T-helper 2 cell treated with Interferon-gamma antibody and Interleukin-4, amounts not matched to agents 100 ng/mL and 5 ng/mL, for 36 hours (primary cell): ENCODE measurements at regions not wholly inside any gene's neighbourhood (a gene's known extent, or its start where the extent isn't known, plus 50 kb on each side); places are given as distances from the start of the nearest gene placed in this dataset.
"Not testable (repeated sequence)": the region's sequence is repeated elsewhere in the genome, so short reads cannot be mapped to it uniquely, and the experiment has no call there.

Source experiments
- intact Hi-C: fragments of 100-400 bp; cut with micrococcal nuclease; formaldehyde crosslinking; loops from one replicate; pipeline ENCODE4 v1.15.1; 2023

DNA sequence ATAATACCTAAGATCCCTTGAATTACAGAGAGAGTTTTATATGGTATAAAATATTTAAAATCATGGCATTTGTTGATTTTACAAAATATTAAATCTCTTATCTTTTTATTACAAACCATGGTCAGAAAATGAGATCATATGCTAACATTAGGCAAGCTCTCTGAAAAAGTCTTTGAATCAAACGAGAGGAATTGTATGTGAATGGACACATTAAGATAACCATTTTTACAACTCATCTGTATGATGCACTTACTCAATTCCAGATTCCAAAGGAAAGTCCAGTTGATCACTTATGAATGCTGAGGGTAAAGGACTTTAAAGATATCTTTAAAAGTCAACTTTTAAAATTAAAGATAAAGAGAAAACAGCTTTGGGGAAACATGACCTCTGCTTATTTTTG is 83.5 kb upstream of the LUZP2 start:
- intact Hi-C loops: no loop called here

DNA sequence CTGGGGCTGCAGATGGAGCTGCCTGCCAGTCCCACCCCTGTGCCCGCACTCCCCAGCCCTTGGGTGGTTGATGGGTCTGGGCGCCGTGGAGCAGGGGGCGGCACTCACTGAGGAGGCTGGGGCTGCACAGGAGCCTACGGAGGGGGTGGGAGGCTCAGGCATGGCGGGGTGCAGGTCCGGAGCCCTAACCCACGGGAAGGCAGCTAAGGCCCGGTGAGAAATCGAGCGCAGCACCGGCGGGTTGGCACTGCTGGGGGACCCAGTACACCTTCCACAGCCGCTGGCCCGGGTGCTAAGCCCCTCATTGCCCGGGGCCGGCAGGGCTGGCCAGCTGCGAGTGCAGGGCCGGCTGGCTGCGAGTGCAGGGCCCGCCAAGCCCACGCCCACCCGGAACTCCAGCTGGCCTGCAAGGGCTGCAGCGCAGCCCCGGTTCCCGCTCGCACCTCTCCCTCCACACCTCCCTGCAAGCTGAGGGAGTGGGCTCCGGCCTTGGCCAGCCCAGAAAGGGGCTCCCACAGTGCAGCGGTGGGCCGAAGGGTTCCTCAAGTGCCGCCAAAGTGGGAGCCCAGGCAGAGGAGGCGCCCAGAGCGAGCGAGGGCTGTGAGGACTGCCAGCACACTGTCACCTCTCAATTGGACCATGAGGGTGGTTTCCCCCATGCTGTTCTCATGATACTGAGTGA is 80.8 kb upstream of the LUZP2 start:
- intact Hi-C loops: not testable (repeated sequence)

DNA sequence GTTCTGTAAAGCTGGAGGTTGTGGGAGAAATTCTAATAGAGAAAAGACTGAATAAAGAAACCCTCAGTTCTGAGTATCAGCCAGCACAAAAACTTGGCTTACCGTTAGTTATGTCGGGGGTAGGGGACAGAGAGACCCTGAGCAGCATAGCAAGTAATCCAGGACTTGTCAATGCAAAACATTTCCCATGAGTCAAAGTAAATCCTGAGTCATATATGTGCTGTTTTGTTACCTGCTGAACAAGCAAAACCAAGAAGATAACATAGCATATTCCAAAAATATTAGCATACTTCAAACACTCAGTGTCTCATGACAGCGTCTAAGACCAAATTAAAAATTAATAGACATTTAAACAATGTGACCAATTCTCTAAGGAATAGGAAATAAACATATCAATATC is 75.1 kb upstream of the LUZP2 start:
- intact Hi-C loops: no loop called here

DNA sequence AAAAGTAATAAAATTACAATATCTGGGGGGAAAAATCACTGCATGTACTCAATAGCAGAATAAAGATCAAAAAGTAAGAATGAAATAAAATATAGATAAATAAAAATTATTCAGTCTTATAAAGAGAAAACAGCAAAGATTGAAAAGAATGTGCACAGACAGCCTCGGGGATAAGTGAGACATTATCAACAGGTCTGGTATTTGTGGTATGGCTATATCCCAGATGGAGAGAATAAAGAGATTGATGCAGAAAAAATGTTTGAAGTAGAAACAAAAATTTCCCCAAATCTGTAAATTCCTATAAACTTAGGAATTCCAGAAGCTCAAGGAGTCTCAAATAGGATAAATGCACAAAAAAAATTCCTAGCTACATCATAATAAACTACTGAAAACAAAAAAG is 74.5 kb upstream of the LUZP2 start:
- intact Hi-C loops: no loop called here

DNA sequence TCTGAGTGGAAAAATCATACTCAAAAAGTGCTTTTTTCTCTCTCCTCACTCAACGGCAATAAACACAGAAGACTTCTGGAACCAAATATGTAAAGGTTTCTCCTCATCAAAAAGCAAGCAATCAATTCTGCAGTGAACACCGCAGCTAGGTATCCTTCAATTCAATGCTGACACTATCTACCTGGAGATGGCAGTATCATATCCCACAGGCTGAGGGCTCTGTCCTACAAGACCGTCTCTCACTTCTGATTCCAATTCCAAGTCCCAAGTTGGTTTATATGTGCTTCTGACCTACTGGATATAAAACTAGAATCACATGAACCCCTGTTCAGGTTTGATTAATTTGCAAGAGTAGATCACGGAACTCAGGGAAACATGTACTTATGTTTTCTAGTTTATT is 59.7 kb upstream of the LUZP2 start:
- intact Hi-C loops: no loop called here
